ENCODE measurements at regions not wholly inside any gene's neighbourhood (a gene's known extent, or its start where the extent isn't known, plus 50 kb on each side); places are given as distances from the start of the nearest gene placed in this dataset.

DNA sequence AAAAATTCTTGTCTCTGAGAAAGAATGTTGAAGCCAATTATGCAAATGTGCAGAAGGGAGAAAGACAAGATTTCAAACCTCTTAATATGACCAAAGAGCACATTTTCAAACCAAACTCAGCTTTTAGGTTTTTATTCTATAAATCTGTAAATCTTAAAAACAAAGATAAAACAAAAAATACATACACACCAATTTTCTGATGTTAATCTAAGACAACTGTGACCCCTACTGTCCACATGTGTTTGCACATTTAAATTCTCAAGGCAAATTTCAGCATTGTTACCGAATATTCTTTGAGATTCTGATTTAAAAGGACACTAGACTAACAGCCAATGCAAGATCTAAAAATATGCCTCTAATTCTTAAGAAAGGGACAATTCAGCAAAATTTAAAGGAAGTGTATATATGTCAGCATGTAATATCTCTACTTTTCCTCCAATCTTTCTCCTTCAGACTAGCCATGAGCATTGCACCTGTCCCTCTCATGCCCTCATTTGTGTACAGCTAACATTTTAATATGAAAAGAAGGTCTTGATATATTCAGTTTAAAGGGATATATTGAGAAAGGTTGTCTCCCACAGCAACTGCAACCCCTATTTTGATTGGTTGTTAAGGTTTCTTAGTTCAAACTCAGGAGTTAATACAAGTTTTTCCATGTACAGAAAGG lies 417.9 kb downstream of the IPMK start:
- TF ChIP-seq, protein P1, sequence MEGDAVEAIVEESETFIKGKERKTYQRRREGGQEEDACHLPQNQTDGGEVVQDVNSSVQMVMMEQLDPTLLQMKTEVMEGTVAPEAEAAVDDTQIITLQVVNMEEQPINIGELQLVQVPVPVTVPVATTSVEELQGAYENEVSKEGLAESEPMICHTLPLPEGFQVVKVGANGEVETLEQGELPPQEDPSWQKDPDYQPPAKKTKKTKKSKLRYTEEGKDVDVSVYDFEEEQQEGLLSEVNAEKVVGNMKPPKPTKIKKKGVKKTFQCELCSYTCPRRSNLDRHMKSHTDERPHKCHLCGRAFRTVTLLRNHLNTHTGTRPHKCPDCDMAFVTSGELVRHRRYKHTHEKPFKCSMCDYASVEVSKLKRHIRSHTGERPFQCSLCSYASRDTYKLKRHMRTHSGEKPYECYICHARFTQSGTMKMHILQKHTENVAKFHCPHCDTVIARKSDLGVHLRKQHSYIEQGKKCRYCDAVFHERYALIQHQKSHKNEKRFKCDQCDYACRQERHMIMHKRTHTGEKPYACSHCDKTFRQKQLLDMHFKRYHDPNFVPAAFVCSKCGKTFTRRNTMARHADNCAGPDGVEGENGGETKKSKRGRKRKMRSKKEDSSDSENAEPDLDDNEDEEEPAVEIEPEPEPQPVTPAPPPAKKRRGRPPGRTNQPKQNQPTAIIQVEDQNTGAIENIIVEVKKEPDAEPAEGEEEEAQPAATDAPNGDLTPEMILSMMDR (CRISPR knock-in tag; IDR thresholded peaks at IDR 0.05), result no peak; the same call in 1 of the 2 replicates
- TF ChIP-seq, protein P2, sequence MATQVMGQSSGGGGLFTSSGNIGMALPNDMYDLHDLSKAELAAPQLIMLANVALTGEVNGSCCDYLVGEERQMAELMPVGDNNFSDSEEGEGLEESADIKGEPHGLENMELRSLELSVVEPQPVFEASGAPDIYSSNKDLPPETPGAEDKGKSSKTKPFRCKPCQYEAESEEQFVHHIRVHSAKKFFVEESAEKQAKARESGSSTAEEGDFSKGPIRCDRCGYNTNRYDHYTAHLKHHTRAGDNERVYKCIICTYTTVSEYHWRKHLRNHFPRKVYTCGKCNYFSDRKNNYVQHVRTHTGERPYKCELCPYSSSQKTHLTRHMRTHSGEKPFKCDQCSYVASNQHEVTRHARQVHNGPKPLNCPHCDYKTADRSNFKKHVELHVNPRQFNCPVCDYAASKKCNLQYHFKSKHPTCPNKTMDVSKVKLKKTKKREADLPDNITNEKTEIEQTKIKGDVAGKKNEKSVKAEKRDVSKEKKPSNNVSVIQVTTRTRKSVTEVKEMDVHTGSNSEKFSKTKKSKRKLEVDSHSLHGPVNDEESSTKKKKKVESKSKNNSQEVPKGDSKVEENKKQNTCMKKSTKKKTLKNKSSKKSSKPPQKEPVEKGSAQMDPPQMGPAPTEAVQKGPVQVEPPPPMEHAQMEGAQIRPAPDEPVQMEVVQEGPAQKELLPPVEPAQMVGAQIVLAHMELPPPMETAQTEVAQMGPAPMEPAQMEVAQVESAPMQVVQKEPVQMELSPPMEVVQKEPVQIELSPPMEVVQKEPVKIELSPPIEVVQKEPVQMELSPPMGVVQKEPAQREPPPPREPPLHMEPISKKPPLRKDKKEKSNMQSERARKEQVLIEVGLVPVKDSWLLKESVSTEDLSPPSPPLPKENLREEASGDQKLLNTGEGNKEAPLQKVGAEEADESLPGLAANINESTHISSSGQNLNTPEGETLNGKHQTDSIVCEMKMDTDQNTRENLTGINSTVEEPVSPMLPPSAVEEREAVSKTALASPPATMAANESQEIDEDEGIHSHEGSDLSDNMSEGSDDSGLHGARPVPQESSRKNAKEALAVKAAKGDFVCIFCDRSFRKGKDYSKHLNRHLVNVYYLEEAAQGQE (IDR thresholded peaks at IDR 0.05; ENCODE audit: borderline replicate concordance in 1 of 2, low read depth in 1 of 2, low read length in 2 of 2), result no peak
- TF ChIP-seq, protein P3, sequence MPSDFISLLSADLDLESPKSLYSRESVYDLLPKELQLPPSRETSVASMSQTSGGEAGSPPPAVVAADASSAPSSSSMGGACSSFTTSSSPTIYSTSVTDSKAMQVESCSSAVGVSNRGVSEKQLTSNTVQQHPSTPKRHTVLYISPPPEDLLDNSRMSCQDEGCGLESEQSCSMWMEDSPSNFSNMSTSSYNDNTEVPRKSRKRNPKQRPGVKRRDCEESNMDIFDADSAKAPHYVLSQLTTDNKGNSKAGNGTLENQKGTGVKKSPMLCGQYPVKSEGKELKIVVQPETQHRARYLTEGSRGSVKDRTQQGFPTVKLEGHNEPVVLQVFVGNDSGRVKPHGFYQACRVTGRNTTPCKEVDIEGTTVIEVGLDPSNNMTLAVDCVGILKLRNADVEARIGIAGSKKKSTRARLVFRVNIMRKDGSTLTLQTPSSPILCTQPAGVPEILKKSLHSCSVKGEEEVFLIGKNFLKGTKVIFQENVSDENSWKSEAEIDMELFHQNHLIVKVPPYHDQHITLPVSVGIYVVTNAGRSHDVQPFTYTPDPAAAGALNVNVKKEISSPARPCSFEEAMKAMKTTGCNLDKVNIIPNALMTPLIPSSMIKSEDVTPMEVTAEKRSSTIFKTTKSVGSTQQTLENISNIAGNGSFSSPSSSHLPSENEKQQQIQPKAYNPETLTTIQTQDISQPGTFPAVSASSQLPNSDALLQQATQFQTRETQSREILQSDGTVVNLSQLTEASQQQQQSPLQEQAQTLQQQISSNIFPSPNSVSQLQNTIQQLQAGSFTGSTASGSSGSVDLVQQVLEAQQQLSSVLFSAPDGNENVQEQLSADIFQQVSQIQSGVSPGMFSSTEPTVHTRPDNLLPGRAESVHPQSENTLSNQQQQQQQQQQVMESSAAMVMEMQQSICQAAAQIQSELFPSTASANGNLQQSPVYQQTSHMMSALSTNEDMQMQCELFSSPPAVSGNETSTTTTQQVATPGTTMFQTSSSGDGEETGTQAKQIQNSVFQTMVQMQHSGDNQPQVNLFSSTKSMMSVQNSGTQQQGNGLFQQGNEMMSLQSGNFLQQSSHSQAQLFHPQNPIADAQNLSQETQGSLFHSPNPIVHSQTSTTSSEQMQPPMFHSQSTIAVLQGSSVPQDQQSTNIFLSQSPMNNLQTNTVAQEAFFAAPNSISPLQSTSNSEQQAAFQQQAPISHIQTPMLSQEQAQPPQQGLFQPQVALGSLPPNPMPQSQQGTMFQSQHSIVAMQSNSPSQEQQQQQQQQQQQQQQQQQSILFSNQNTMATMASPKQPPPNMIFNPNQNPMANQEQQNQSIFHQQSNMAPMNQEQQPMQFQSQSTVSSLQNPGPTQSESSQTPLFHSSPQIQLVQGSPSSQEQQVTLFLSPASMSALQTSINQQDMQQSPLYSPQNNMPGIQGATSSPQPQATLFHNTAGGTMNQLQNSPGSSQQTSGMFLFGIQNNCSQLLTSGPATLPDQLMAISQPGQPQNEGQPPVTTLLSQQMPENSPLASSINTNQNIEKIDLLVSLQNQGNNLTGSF (CRISPR knock-in tag; IDR thresholded peaks at IDR 0.05), result no peak
- TF ChIP-seq, protein P4, sequence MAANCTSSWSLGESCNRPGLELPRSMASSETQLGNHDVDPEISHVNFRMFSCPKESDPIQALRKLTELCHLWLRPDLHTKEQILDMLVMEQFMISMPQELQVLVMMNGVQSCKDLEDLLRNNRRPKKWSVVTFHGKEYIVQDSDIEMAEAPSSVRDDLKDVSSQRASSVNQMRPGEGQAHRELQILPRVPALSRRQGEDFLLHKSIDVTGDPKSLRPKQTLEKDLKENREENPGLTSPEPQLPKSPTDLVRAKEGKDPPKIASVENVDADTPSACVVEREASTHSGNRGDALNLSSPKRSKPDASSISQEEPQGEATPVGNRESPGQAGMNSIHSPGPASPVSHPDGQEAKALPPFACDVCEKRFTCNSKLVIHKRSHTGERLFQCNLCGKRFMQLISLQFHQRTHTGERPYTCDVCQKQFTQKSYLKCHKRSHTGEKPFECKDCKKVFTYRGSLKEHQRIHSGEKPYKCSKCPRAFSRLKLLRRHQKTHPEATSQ (CRISPR knock-in tag; IDR thresholded peaks at IDR 0.05; ENCODE audit: borderline replicate concordance), result no peak
- no peak for TF ChIP-seq EZH2 (conservative IDR thresholded peaks at IDR 0.05; ENCODE audit: low read depth, low read length)
- TF ChIP-seq, protein P5, sequence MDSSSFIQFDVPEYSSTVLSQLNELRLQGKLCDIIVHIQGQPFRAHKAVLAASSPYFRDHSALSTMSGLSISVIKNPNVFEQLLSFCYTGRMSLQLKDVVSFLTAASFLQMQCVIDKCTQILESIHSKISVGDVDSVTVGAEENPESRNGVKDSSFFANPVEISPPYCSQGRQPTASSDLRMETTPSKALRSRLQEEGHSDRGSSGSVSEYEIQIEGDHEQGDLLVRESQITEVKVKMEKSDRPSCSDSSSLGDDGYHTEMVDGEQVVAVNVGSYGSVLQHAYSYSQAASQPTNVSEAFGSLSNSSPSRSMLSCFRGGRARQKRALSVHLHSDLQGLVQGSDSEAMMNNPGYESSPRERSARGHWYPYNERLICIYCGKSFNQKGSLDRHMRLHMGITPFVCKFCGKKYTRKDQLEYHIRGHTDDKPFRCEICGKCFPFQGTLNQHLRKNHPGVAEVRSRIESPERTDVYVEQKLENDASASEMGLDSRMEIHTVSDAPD (CRISPR knock-in tag; IDR thresholded peaks at IDR 0.05), result no peak
- TF ChIP-seq SALL1 (CRISPR knock-in tag; IDR thresholded peaks at IDR 0.05), result no peak
- no peak for TF ChIP-seq ELF4 (CRISPR knock-in tag; IDR thresholded peaks at IDR 0.05; ENCODE audit: borderline replicate concordance)
- TF ChIP-seq ZNF136 (CRISPR knock-in tag; IDR thresholded peaks at IDR 0.05; ENCODE audit: low read depth), result no peak
- TF ChIP-seq ZBTB38 (CRISPR knock-in tag; IDR thresholded peaks at IDR 0.05), result no peak

Measured in HepG2 (cell line).